IMR-90 (cell line): ENCODE measurements at regions not wholly inside any gene's neighbourhood (a gene's known extent, or its start where the extent isn't known, plus 50 kb on each side); places are given as distances from the start of the nearest gene placed in this dataset.

ENCODE experiments used
- ATAC-seq: fragments of 200-7000 bp; cut with Tn5 transposase; 2 replicates; pipeline ENCODE4 v1.9.1; 2020; ENCODE audit warnings: low read depth, mild to moderate bottlenecking, moderate library complexity
- BruUV-seq: library from RNA; stranded (reverse); fragments of 400-500 nt; replicated peaks from 2 replicates; lab custom pipeline; 2021; lab: Mats Ljungman, UMichigan
- CTCF ChIA-PET: fragments of 300-600 bp; formaldehyde crosslinking; extraction: SDS; loops from one replicate; lab custom pipeline; 2021; ENCODE audit warnings: antibody characterized with exemption; lab: Yijun Ruan, JAX
- POLR2A ChIA-PET: fragments of 300-600 bp; sonication (Branson Sonifier 250); formaldehyde crosslinking; loops from one replicate; lab custom pipeline; 2022; ENCODE audit warnings: antibody characterized with exemption; ENCODE audit not compliant: unreplicated experiment; lab: Charles Lee
- DNase-seq: peaks from one replicate; pipeline ENCODE4 v3.0.0; 2013
- H2AFZ ChIP-seq: replicated peaks from 2 replicates; pipeline ENCODE3; 2013; ENCODE audit warnings: low read length, mild to moderate bottlenecking; ENCODE audit not compliant: poor library complexity
- H2AK5ac ChIP-seq: 2 replicates; pipeline ENCODE4 v1.6.1; 2013; ENCODE audit warnings: low read depth, low read length, inconsistent platforms
- H2AK9ac ChIP-seq: replicated peaks from 2 replicates; pipeline ENCODE3; 2013; ENCODE audit warnings: mild to moderate bottlenecking, low read depth, low read length, moderate library complexity; ENCODE audit not compliant: poor library complexity
- H2BK120ac ChIP-seq: 2 replicates; pipeline ENCODE4 v1.6.1; 2013; ENCODE audit warnings: low read depth, low read length, inconsistent platforms
- H2BK15ac ChIP-seq: 3 replicates; pipeline ENCODE4 v1.6.1; 2013; ENCODE audit warnings: low read depth, low read length, inconsistent platforms
- H2BK20ac ChIP-seq: 2 replicates; pipeline ENCODE4 v1.6.1; 2013; ENCODE audit warnings: low read depth, mild to moderate bottlenecking, inconsistent platforms, low read length, moderate library complexity
- H2BK5ac ChIP-seq: 2 replicates; pipeline ENCODE4 v1.6.1; 2013; ENCODE audit warnings: mild to moderate bottlenecking, low read depth, low read length, inconsistent platforms; ENCODE audit not compliant: poor library complexity, severe bottlenecking
- H3K14ac ChIP-seq: replicated peaks from 2 replicates; pipeline ENCODE4 v1.6.1; 2013; ENCODE audit warnings: low read depth, low read length, inconsistent platforms
- H3K18ac ChIP-seq: 2 replicates; pipeline ENCODE4 v1.6.1; 2013; ENCODE audit warnings: low read depth, low read length, control low read depth
- H3K23ac ChIP-seq: 2 replicates; pipeline ENCODE4 v1.6.1; 2013; ENCODE audit warnings: low read depth, low read length, inconsistent platforms
- H3K27ac ChIP-seq: 2 replicates; pipeline ENCODE4 v1.5.1; 2013; ENCODE audit warnings: mild to moderate bottlenecking, control low read depth, low read length; ENCODE audit not compliant: insufficient read depth
- H3K27me3 ChIP-seq: 2 replicates; pipeline ENCODE4 v1.6.1; 2013; ENCODE audit warnings: low read length; ENCODE audit not compliant: control insufficient read depth, insufficient read depth
- H3K36me3 ChIP-seq: 2 replicates; pipeline ENCODE4 v1.6.1; 2013; ENCODE audit warnings: low read length, mixed read lengths; ENCODE audit not compliant: control insufficient read depth, insufficient read depth
- H3K4ac ChIP-seq: 2 replicates; pipeline ENCODE4 v1.6.1; 2013; ENCODE audit warnings: low read depth, low read length, inconsistent platforms
- H3K4me1 ChIP-seq: 2 replicates; pipeline ENCODE4 v1.6.1; 2013; ENCODE audit warnings: low read length, mixed read lengths; ENCODE audit not compliant: control insufficient read depth, insufficient read depth
- H3K4me2 ChIP-seq: 2 replicates; pipeline ENCODE4 v1.6.1; 2013; ENCODE audit warnings: low read depth, mild to moderate bottlenecking, control low read depth, low read length, moderate library complexity
- H3K4me3 ChIP-seq: 2 replicates; pipeline ENCODE4 v1.5.1; 2013; ENCODE audit warnings: low read depth, mild to moderate bottlenecking, control low read depth, low read length, moderate library complexity; ENCODE audit not compliant: insufficient read depth
- H3K56ac ChIP-seq: 2 replicates; pipeline ENCODE4 v1.6.1; 2013; ENCODE audit warnings: low read length, inconsistent platforms; ENCODE audit not compliant: insufficient read depth; ENCODE audit errors: extremely low read depth
- H3K79me1 ChIP-seq, 2 experiments: 2 replicates each; pipeline ENCODE4 v1.6.1; 2013; ENCODE audit warnings: low read length in 2 of 2, inconsistent platforms in 1 of 2, low read depth in 1 of 2
- H3K9ac ChIP-seq: 2 replicates; pipeline ENCODE4 v1.6.1; 2013; ENCODE audit warnings: low read depth, low read length, control low read depth
- H3K9me1 ChIP-seq: 2 replicates; pipeline ENCODE4 v1.6.1; 2013; ENCODE audit warnings: low read length, inconsistent platforms; ENCODE audit not compliant: insufficient read depth
- H3K9me3 ChIP-seq: 2 replicates; pipeline ENCODE4 v1.6.1; 2013; ENCODE audit warnings: low read length; ENCODE audit not compliant: control insufficient read depth, insufficient read depth
- H4K20me1 ChIP-seq: 2 replicates; pipeline ENCODE4 v1.6.1; 2013; ENCODE audit warnings: low read length, inconsistent platforms; ENCODE audit not compliant: insufficient read depth
- H4K5ac ChIP-seq: 2 replicates; pipeline ENCODE4 v1.6.1; 2013; ENCODE audit warnings: mild to moderate bottlenecking, low read depth, low read length, control low read depth
- H4K8ac ChIP-seq, 2 experiments: 2 replicates each; pipeline ENCODE4 v1.6.1; 2013; ENCODE audit warnings: low read depth in 2 of 2, low read length in 2 of 2, control low read depth in 1 of 2, inconsistent platforms in 1 of 2
- H4K91ac ChIP-seq: 2 replicates; pipeline ENCODE4 v1.6.1; 2013; ENCODE audit warnings: low read depth, low read length, inconsistent platforms; ENCODE audit not compliant: insufficient read depth
- BHLHE40 ChIP-seq: fragments of 150-350 bp; IDR thresholded peaks from 2 replicates; pipeline ENCODE4 v1.6.1; 2016; ENCODE audit warnings: mild to moderate bottlenecking, low read depth, low read length
- CHD1 ChIP-seq: IDR thresholded peaks from 2 replicates; pipeline ENCODE4 v1.6.1; 2012; ENCODE audit warnings: low read depth, low read length, improper control_type of control experiment
- ELK1 ChIP-seq: fragments of 150-350 bp; IDR thresholded peaks from 2 replicates; pipeline ENCODE4 v1.6.1; 2016; ENCODE audit warnings: low read depth, mild to moderate bottlenecking, low read length, moderate library complexity, borderline replicate concordance
- MXI1 ChIP-seq: IDR thresholded peaks from 2 replicates; pipeline ENCODE4 v1.6.1; 2012; ENCODE audit warnings: low read depth, mild to moderate bottlenecking, low read length, moderate library complexity, borderline replicate concordance
- NFE2L2 ChIP-seq: fragments of 150-350 bp; IDR thresholded peaks from 2 replicates; pipeline ENCODE4 v1.6.1; 2016; ENCODE audit warnings: low read depth, mild to moderate bottlenecking, low read length
- POLR2A ChIP-seq: IDR thresholded peaks from 2 replicates; pipeline ENCODE4 v1.6.1; 2012; ENCODE audit warnings: mild to moderate bottlenecking, low read depth, low read length
- RAD21 ChIP-seq: IDR thresholded peaks from 2 replicates; pipeline ENCODE4 v1.6.1; 2012; ENCODE audit warnings: low read length, improper control_type of control experiment
- USF2 ChIP-seq: fragments of 150-350 bp; IDR thresholded peaks from 2 replicates; pipeline ENCODE4 v1.6.1; 2017; ENCODE audit warnings: mild to moderate bottlenecking, antibody characterized with exemption, low read length, low read depth
- WGBS, 2 experiments: methylation state at CpG; one replicate each; pipeline versions ENCODE4 v1.1.5 to v1.1.7; 2013; ENCODE audit warnings: missing lambda C conversion rate in 2 of 2; ENCODE audit not compliant: insufficient read length in 1 of 2; ENCODE audit errors: extremely low coverage in 2 of 2; 5-methylcytosine and 5-hydroxymethylcytosine counted together
- dilution Hi-C: fragments of 300-500 bp; cut with HindIII; formaldehyde crosslinking; loops from one replicate; pipeline ENCODE4 v1.14.3; 2018; ENCODE audit warnings: low sequenced_read_pairs; ENCODE audit not compliant: unreplicated experiment
- in situ Hi-C: fragments of 300-500 bp; cut with MboI; formaldehyde crosslinking; loops from 3 replicates; pipeline ENCODE4 v1.14.3; 2019; ENCODE audit warnings: low sequenced_read_pairs, inconsistent platforms, mixed read lengths
- intact Hi-C: fragments of 100-400 bp; cut with micrococcal nuclease; formaldehyde crosslinking; loops from 2 replicates; pipeline ENCODE4 v1.10.0; 2022

GRCh38 chr4:163588532-163588931, 94.0 kb downstream of the TMA16 start:
- no peak overlapping the region for H2BK20ac ChIP-seq
- no peak overlapping the region for H3K27ac ChIP-seq
- H2AK9ac ChIP-seq, result no peak overlapping the region
- intact Hi-C loops (no loop called here), in situ Hi-C loops (no loop called here), dilution Hi-C loops (no loop called here)
- no peak overlapping the region for H2BK5ac ChIP-seq
- no TSS peak for BruUV-seq
- H3K4me2 ChIP-seq, result no peak overlapping the region
- no peak overlapping the region for H3K4ac ChIP-seq
- no peak overlapping the region for H4K91ac ChIP-seq
- DNase-seq (no peak), ATAC-seq (no peak)
- no peak overlapping the region for H4K8ac ChIP-seq
- H3K18ac ChIP-seq, result no peak overlapping the region
- TF ChIP-seq CHD1 (no peak), BHLHE40 (no peak), ELK1 (no peak), NFE2L2 (no peak), USF2 (no peak), POLR2A (no peak), MXI1 (no peak), RAD21 (no peak)
- no peak overlapping the region for H2BK120ac ChIP-seq
- H2BK15ac ChIP-seq, result no peak overlapping the region
- no peak overlapping the region for H3K23ac ChIP-seq
- ChIA-PET CTCF (no interaction called here), POLR2A (no interaction called here)
- no peak overlapping the region for H4K5ac ChIP-seq
- no peak overlapping the region for H3K9ac ChIP-seq
- H3K27me3 ChIP-seq, result no peaks in the 10 kb centered on the region
- no peaks in the 10 kb centered on the region for H3K4me1 ChIP-seq
- H4K20me1 ChIP-seq, result no peaks in the 10 kb centered on the region
- no peaks in the 10 kb centered on the region for H3K79me1 ChIP-seq
- H2AK5ac ChIP-seq, result no peak overlapping the region
- H3K56ac ChIP-seq, result no peak overlapping the region
- H2AFZ ChIP-seq, result no peak overlapping the region
- H3K14ac ChIP-seq, result no peak overlapping the region
- H3K4me3 ChIP-seq, result no peak overlapping the region
- WGBS, 2 experiments, result no CpG with 5 or more reads among the region's 2 CpGs
- H3K36me3 ChIP-seq, result no peaks in the 10 kb centered on the region
- H3K9me1 ChIP-seq, result no peaks in the 10 kb centered on the region
- H3K9me3 ChIP-seq, result no peaks in the 10 kb centered on the region
